Endometrium (tissue), 2 donors: ENCODE measurements at regions not wholly inside any gene's neighbourhood (a gene's known extent, or its start where the extent isn't known, plus 50 kb on each side); places are given as distances from the start of the nearest gene placed in this dataset.

Experiments used
- FAIRE-seq: peaks from 2 replicates; lab custom pipeline; 2012; peaks lifted over from hg19 to GRCh38; lab: Jason Lieb, UNC
- donor health status: control.
- donor health status: control.

DNA sequence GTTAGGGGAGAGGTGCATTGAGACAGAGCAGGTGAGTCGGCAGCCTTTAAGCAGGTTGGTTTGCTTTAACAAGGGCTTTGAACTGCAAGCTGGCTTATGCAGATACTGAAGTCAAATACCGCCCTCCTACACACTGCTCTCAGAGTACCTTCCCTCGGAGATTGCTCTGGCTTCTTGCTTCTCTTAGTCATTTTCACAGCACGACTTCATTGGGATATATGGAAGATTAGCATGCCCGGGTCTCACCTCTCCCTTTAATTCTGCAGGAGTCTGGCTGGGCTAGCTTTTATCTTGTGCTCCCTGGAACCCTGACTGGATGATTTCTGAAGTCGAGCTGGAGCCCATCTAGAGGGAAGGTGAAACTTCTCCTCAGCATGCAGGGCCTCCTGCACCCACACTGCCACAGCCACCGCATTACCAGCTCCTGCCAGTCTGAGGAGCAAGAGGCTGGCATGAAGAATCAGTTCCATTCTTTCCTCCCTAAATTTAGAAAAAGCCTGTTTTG is 395.5 kb upstream of the HNRNPA3 start:
- no peak for FAIRE-seq

DNA sequence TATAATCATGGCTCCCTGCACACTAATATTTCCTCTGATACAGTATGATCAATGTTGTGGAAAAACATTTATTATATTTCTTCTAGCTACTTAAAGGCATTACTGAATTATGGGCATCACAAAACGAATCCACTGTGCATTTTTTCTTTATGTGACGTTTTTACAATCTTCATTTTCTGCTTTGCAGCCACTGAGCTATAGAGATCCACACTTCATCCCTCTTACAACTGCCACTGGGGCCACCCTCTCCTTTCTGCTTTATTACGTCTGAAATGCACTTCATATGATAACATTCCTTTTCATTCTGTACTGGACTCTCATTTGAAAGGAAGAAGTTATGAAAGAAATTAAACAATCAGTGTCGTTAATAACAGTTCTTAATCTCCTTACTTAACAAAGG is 394.5 kb upstream of the HNRNPA3 start:
- no peak for FAIRE-seq

DNA sequence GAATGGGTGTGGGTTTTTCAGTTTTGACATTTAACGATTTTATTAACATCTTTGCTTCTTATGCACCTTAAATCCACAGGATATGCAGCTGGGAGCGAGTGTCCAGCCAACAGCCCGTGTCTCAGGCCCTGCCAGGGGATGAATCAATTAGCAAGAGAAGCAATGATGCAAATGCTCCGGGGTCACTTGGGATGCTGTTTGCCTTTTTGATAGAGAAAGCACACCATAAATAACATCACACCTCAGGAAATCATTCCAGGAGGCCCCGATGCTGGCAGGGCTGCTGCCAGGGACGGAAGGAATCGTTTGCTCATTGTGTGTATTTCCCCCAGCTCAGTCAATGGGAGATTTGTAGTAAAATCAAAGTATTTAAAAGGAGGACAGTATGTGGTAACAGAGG is 394.0 kb upstream of the HNRNPA3 start:
- FAIRE-seq, result no peak

GRCh38 chr2:176819306-176819705 is 393.3 kb upstream of the HNRNPA3 start:
- FAIRE-seq, result no peak

GRCh38 chr2:176820371-176820932 is 392.1 kb upstream of the HNRNPA3 start:
- no peak for FAIRE-seq

DNA sequence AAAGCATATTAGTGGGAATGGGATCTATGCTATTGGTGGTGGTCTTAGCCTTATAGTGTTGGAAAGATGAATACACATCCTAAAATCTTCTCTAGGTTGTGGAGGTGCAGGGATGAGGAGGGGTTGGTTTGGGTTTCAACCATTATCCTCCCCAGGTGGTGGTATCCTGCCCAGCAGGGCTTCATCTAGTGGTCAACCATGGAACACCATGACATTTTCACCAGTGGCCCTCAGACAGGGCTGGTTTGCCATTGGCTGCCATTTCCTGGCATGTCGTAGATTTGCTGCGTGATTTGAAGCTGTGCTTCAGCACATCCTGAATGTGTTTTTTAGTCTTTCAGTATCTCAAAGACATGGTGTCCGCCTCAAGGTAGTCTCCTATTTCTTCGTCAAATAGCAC is 391.2 kb upstream of the HNRNPA3 start:
- no peak for FAIRE-seq

DNA sequence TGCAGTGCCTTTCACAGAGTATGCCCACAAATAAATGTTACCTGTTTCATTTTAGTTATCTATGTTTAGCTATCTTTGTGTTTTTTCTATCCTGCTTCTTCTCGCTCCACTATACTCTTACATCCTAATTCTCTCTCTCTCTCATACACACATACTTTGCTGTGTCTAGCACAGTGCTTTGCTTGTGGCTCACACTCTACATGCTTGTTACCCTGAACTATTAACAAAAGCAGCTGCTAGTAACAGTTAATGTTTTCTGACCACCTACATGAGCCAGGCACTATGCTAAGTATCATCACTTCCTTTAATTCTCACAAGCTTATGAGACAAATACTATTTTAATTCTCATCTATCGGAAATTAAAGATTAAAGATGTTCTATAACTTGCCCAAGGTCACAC is 390.5 kb upstream of the HNRNPA3 start:
- FAIRE-seq, result no peak

- no peak for FAIRE-seq
These were observed 386.2 kb upstream of the HNRNPA3 start for GRCh38 chr2:176826356-176826755.

- no peak for FAIRE-seq
These were observed 385.5 kb upstream of the HNRNPA3 start for GRCh38 chr2:176826984-176827668.

- FAIRE-seq, result no peak
These were observed 382.2 kb upstream of the HNRNPA3 start for GRCh38 chr2:176830362-176830761.

DNA sequence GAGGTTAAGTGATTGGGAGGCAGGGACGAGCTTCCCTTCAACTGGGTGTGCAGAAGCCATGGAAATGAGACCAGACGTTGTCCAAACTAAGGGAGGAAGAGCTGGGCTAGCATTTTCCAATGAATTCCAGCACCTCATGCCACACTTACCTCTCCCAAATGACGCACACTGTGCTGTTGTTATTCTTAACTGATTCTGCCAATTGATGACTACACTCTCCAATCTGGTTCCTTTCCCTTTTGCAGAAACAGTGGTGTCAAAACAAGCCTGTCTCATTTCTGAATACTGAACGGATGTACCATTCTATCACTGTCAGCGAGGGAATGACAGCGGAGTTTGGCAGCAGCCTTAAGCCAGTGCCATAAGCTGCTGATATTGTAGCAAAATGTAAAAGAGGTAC is 380.5 kb upstream of the HNRNPA3 start:
- no peak for FAIRE-seq

DNA sequence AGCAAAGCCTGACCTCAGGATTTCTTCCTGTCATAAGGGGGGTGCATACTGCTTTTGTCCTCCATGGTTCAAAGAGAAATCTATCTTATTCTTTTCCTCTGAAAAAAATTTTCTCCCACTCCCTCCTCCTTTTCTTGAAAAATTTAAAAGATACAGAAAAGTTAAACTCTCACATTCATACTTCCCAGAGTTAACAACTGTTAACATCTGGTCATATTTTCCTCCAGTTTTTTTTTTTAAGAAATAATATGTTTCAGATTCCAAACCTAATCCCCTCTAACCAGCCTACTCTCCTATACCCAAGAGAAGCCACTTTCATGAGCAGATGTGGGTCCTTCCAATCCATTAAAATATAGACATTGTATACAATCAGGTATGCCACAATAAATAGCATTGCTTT is 378.9 kb upstream of the HNRNPA3 start:
- no peak for FAIRE-seq

- FAIRE-seq, result no peak
These were observed 378.4 kb upstream of the HNRNPA3 start for GRCh38 chr2:176834226-176834625.

GRCh38 chr2:176843208-176843607 is 369.4 kb upstream of the HNRNPA3 start:
- no peak for FAIRE-seq

GRCh38 chr2:176844461-176844860 is 368.1 kb upstream of the HNRNPA3 start:
- FAIRE-seq, result no peak

DNA sequence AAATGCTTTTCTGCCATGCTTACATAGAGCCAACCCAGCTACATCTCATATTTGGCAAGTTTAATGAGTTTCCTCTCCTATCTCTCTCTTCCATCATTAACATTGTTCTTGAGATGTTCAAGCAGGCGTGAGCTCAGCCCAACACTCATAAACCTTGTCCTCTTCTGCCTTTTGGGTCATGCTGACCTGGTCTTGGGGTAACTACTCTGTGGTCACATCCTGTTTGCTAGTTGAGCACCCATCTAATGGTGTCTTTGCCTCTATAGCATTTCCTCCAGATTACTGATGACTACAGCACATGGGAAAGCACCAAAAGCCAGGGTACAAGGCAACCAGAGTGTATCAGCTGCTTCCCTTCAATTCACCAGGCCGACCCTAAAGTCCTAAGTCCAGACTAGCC is 366.9 kb upstream of the HNRNPA3 start:
- FAIRE-seq, result peak; percentile 64

DNA sequence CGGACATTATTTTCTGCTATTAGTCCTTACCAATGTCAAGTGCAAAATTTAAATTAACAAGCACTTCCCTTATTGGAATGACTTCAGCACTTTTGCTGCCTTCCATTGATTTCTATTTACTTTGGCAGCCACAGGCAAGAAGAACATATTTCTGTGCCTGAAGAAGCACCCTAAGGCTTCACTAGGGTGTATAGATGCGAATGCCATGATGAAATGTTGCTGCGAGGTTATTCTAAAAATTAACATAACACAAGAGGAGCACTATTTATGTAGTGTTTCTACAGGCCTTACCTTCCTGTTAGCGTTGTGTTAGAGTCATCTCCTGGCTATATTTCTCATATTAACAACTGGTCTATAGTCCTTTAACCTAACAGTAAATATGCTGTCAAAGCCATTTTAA is 365.0 kb upstream of the HNRNPA3 start:
- no peak for FAIRE-seq

GRCh38 chr2:176848844-176849243 is 363.8 kb upstream of the HNRNPA3 start:
- no peak for FAIRE-seq

DNA sequence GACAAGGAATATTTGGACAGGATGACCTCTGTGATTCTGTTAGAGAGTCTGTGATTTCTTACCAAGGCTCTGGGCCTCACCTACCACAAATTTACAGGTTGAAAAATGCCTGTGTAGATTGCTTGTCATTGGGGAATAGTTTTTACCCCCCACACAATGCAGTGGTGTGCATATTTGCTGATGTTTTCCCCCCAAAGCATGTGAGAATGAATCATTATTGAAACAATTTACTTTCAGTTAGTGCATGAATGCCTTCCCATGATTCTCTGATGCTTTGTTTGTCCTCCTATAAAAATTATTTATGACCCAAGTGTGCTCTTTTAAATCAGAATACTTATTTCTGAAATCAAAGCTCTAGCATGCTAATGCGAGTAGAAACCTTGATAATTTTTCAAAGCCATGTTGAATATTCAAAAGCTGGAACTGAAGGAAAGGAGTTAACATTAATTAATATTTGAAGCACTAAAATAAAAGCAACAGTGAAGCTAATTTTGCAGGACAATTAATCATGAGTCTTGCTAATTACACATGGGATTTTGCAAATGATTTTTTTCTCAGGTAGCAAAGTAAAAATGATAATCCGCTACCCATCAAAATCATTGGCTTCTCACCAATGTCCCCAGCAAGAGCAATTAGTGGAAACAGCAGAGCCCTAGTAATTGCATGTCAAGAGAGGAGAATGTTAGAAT is 361.2 kb upstream of the HNRNPA3 start:
- peak; percentile 57 for FAIRE-seq

GRCh38 chr2:176851889-176852483 is 360.6 kb upstream of the HNRNPA3 start:
- FAIRE-seq, result no peak

DNA sequence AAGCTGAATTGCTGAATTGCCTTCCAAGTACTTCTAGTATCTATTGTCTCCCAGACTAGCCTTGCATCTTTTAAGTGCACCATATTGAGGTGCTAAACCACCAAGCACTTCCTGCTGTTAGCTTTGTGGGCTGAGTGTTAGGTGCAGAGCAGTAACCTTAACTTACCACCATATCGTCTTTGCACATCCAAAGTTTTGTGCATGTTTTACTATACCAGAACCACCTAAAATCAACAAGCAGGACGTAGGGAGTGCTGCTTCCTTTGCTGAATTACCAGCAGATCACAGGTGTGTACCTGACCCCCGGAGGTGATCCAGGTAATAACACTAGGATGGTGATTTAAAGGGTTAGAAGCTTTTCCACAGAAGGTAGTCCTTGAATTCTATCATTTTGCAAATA is 359.9 kb upstream of the HNRNPA3 start:
- no peak for FAIRE-seq

DNA sequence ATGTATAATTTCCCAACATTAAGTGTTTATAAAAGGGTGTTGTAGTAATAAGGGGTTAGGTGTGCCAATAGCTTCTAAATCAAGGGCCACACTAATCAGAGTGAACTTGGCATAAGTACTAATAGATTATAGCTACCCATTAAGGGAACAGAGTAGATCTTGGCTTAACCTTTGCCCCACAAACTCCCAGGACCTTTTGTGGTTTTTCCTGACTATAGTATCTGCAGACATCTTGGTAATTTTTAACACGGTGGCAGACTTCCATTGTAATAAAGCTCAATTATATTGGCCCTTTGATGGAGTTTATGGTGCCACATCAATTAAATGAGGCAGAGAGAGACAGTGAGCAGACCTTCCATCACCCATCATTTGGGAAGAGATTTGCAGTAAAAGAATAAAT is 358.5 kb upstream of the HNRNPA3 start:
- no peak for FAIRE-seq

DNA sequence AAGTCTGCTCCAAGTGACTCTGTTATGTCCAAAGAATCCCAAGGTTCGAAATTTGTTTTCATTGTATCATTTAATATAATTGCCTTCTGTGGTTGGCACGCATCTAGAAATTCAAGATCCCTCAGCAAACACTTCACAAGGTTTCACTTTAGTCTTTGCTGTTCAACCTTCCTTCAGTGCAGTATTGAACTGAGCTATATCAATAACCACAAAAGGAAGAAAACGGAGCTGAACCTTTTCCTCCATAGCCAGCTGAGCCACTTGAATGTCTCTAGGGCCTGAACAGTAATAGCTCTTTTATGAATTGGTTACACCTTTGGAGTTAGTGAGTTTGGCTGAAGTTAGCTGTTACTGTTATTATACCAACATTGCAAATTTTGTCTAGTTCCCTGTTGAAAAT is 357.7 kb upstream of the HNRNPA3 start:
- no peak for FAIRE-seq
